IMR-90 (cell line): ENCODE measurements at regions not wholly inside any gene's neighbourhood (a gene's known extent, or its start where the extent isn't known, plus 50 kb on each side); places are given as distances from the start of the nearest gene placed in this dataset.

Experiments used
- ATAC-seq: fragments of 200-7000 bp; cut with Tn5 transposase; 2 replicates; pipeline ENCODE4 v1.9.1; 2020; ENCODE audit warnings: low read depth, mild to moderate bottlenecking, moderate library complexity
- BruUV-seq: library from RNA; stranded (reverse); fragments of 400-500 nt; replicated peaks from 2 replicates; lab custom pipeline; 2021; lab: Mats Ljungman, UMichigan
- CTCF ChIA-PET: fragments of 300-600 bp; formaldehyde crosslinking; extraction: SDS; loops from one replicate; lab custom pipeline; 2021; ENCODE audit warnings: antibody characterized with exemption; lab: Yijun Ruan, JAX
- POLR2A ChIA-PET: fragments of 300-600 bp; sonication (Branson Sonifier 250); formaldehyde crosslinking; loops from one replicate; lab custom pipeline; 2022; ENCODE audit warnings: antibody characterized with exemption; ENCODE audit not compliant: unreplicated experiment; lab: Charles Lee
- DNase-seq: peaks from one replicate; pipeline ENCODE4 v3.0.0; 2013
- H2AFZ ChIP-seq: replicated peaks from 2 replicates; pipeline ENCODE3; 2013; ENCODE audit warnings: low read length, mild to moderate bottlenecking; ENCODE audit not compliant: poor library complexity
- H2AK5ac ChIP-seq: 2 replicates; pipeline ENCODE4 v1.6.1; 2013; ENCODE audit warnings: low read depth, low read length, inconsistent platforms
- H2AK9ac ChIP-seq: replicated peaks from 2 replicates; pipeline ENCODE3; 2013; ENCODE audit warnings: mild to moderate bottlenecking, low read depth, low read length, moderate library complexity; ENCODE audit not compliant: poor library complexity
- H2BK120ac ChIP-seq: 2 replicates; pipeline ENCODE4 v1.6.1; 2013; ENCODE audit warnings: low read depth, low read length, inconsistent platforms
- H2BK15ac ChIP-seq: 3 replicates; pipeline ENCODE4 v1.6.1; 2013; ENCODE audit warnings: low read depth, low read length, inconsistent platforms
- H2BK20ac ChIP-seq: 2 replicates; pipeline ENCODE4 v1.6.1; 2013; ENCODE audit warnings: low read depth, mild to moderate bottlenecking, inconsistent platforms, low read length, moderate library complexity
- H2BK5ac ChIP-seq: 2 replicates; pipeline ENCODE4 v1.6.1; 2013; ENCODE audit warnings: mild to moderate bottlenecking, low read depth, low read length, inconsistent platforms; ENCODE audit not compliant: poor library complexity, severe bottlenecking
- H3K14ac ChIP-seq: replicated peaks from 2 replicates; pipeline ENCODE4 v1.6.1; 2013; ENCODE audit warnings: low read depth, low read length, inconsistent platforms
- H3K18ac ChIP-seq: 2 replicates; pipeline ENCODE4 v1.6.1; 2013; ENCODE audit warnings: low read depth, low read length, control low read depth
- H3K23ac ChIP-seq: 2 replicates; pipeline ENCODE4 v1.6.1; 2013; ENCODE audit warnings: low read depth, low read length, inconsistent platforms
- H3K27ac ChIP-seq: 2 replicates; pipeline ENCODE4 v1.5.1; 2013; ENCODE audit warnings: mild to moderate bottlenecking, control low read depth, low read length; ENCODE audit not compliant: insufficient read depth
- H3K27me3 ChIP-seq: 2 replicates; pipeline ENCODE4 v1.6.1; 2013; ENCODE audit warnings: low read length; ENCODE audit not compliant: control insufficient read depth, insufficient read depth
- H3K36me3 ChIP-seq: 2 replicates; pipeline ENCODE4 v1.6.1; 2013; ENCODE audit warnings: low read length, mixed read lengths; ENCODE audit not compliant: control insufficient read depth, insufficient read depth
- H3K4ac ChIP-seq: 2 replicates; pipeline ENCODE4 v1.6.1; 2013; ENCODE audit warnings: low read depth, low read length, inconsistent platforms
- H3K4me1 ChIP-seq: 2 replicates; pipeline ENCODE4 v1.6.1; 2013; ENCODE audit warnings: low read length, mixed read lengths; ENCODE audit not compliant: control insufficient read depth, insufficient read depth
- H3K4me2 ChIP-seq: 2 replicates; pipeline ENCODE4 v1.6.1; 2013; ENCODE audit warnings: low read depth, mild to moderate bottlenecking, control low read depth, low read length, moderate library complexity
- H3K4me3 ChIP-seq: 2 replicates; pipeline ENCODE4 v1.5.1; 2013; ENCODE audit warnings: low read depth, mild to moderate bottlenecking, control low read depth, low read length, moderate library complexity; ENCODE audit not compliant: insufficient read depth
- H3K56ac ChIP-seq: 2 replicates; pipeline ENCODE4 v1.6.1; 2013; ENCODE audit warnings: low read length, inconsistent platforms; ENCODE audit not compliant: insufficient read depth; ENCODE audit errors: extremely low read depth
- H3K79me1 ChIP-seq, 2 experiments: 2 replicates each; pipeline ENCODE4 v1.6.1; 2013; ENCODE audit warnings: low read length in 2 of 2, inconsistent platforms in 1 of 2, low read depth in 1 of 2
- H3K9ac ChIP-seq: 2 replicates; pipeline ENCODE4 v1.6.1; 2013; ENCODE audit warnings: low read depth, low read length, control low read depth
- H3K9me1 ChIP-seq: 2 replicates; pipeline ENCODE4 v1.6.1; 2013; ENCODE audit warnings: low read length, inconsistent platforms; ENCODE audit not compliant: insufficient read depth
- H3K9me3 ChIP-seq: 2 replicates; pipeline ENCODE4 v1.6.1; 2013; ENCODE audit warnings: low read length; ENCODE audit not compliant: control insufficient read depth, insufficient read depth
- H4K20me1 ChIP-seq: 2 replicates; pipeline ENCODE4 v1.6.1; 2013; ENCODE audit warnings: low read length, inconsistent platforms; ENCODE audit not compliant: insufficient read depth
- H4K5ac ChIP-seq: 2 replicates; pipeline ENCODE4 v1.6.1; 2013; ENCODE audit warnings: mild to moderate bottlenecking, low read depth, low read length, control low read depth
- H4K8ac ChIP-seq, 2 experiments: 2 replicates each; pipeline ENCODE4 v1.6.1; 2013; ENCODE audit warnings: low read depth in 2 of 2, low read length in 2 of 2, control low read depth in 1 of 2, inconsistent platforms in 1 of 2
- H4K91ac ChIP-seq: 2 replicates; pipeline ENCODE4 v1.6.1; 2013; ENCODE audit warnings: low read depth, low read length, inconsistent platforms; ENCODE audit not compliant: insufficient read depth
- BHLHE40 ChIP-seq: fragments of 150-350 bp; IDR thresholded peaks from 2 replicates; pipeline ENCODE4 v1.6.1; 2016; ENCODE audit warnings: mild to moderate bottlenecking, low read depth, low read length
- CEBPB ChIP-seq: IDR thresholded peaks from 2 replicates; pipeline ENCODE4 v1.6.1; 2012; ENCODE audit warnings: low read depth, low read length, improper control_type of control experiment
- FOS ChIP-seq: fragments of 150-350 bp; IDR thresholded peaks from 2 replicates; pipeline ENCODE4 v1.6.1; 2016; ENCODE audit warnings: low read depth, low read length
- MAFK ChIP-seq: IDR thresholded peaks from 2 replicates; pipeline ENCODE4 v1.6.1; 2012; ENCODE audit warnings: low read depth, low read length, improper control_type of control experiment
- MXI1 ChIP-seq: IDR thresholded peaks from 2 replicates; pipeline ENCODE4 v1.6.1; 2012; ENCODE audit warnings: low read depth, mild to moderate bottlenecking, low read length, moderate library complexity, borderline replicate concordance
- NFE2L2 ChIP-seq: fragments of 150-350 bp; IDR thresholded peaks from 2 replicates; pipeline ENCODE4 v1.6.1; 2016; ENCODE audit warnings: low read depth, mild to moderate bottlenecking, low read length
- POLR2A ChIP-seq: IDR thresholded peaks from 2 replicates; pipeline ENCODE4 v1.6.1; 2012; ENCODE audit warnings: mild to moderate bottlenecking, low read depth, low read length
- RAD21 ChIP-seq: IDR thresholded peaks from 2 replicates; pipeline ENCODE4 v1.6.1; 2012; ENCODE audit warnings: low read length, improper control_type of control experiment
- SMC3 ChIP-seq: fragments of 150-350 bp; IDR thresholded peaks from 2 replicates; pipeline ENCODE4 v1.6.1; 2016; ENCODE audit warnings: low read depth, mild to moderate bottlenecking, antibody characterized with exemption, low read length, moderate library complexity
- WGBS, 2 experiments: methylation state at CpG; one replicate each; pipeline versions ENCODE4 v1.1.5 to v1.1.7; 2013; ENCODE audit warnings: missing lambda C conversion rate in 2 of 2; ENCODE audit not compliant: insufficient read length in 1 of 2; ENCODE audit errors: extremely low coverage in 2 of 2; 5-methylcytosine and 5-hydroxymethylcytosine counted together
- dilution Hi-C: fragments of 300-500 bp; cut with HindIII; formaldehyde crosslinking; loops from one replicate; pipeline ENCODE4 v1.14.3; 2018; ENCODE audit warnings: low sequenced_read_pairs; ENCODE audit not compliant: unreplicated experiment
- in situ Hi-C: fragments of 300-500 bp; cut with MboI; formaldehyde crosslinking; loops from 3 replicates; pipeline ENCODE4 v1.14.3; 2019; ENCODE audit warnings: low sequenced_read_pairs, inconsistent platforms, mixed read lengths
- intact Hi-C: fragments of 100-400 bp; cut with micrococcal nuclease; formaldehyde crosslinking; loops from 2 replicates; pipeline ENCODE4 v1.10.0; 2022
- TF ChIP-seq, protein P1 (sequence below): fragments of 150-350 bp; IDR thresholded peaks from 2 replicates; pipeline ENCODE4 v1.6.1; 2016; ENCODE audit warnings: low read depth, mild to moderate bottlenecking, low read length, moderate library complexity, borderline replicate concordance
- TF ChIP-seq, protein P2 (sequence below): conservative IDR thresholded peaks from 2 replicates; pipeline ENCODE4 v1.5.1; 2012; ENCODE audit warnings: mild to moderate bottlenecking, low read depth, low read length, improper control_type of control experiment

- Histone ChIP-seq H2AK9ac (no peak overlapping the region), H3K9me3 (peaks cover 6% of the 10 kb centered on the region; the same call in 1 of the 2 replicates), H3K4me2 (no peak overlapping the region), H3K4me1 (no peaks in the 10 kb centered on the region), H3K79me1 (no peaks in the 10 kb centered on the region), H2BK15ac (no peak overlapping the region), H3K56ac (no peak overlapping the region), H3K36me3 (no peaks in the 10 kb centered on the region), H3K27me3 (no peaks in the 10 kb centered on the region), H2BK20ac (no peak overlapping the region), H3K18ac (no peak overlapping the region), H4K5ac (no peak overlapping the region), H3K4ac (no peak overlapping the region), H3K4me3 (no peak overlapping the region), H3K23ac (no peak overlapping the region), H2BK120ac (no peak overlapping the region), H3K27ac (no peak overlapping the region), H2AFZ (no peak overlapping the region), H4K91ac (no peak overlapping the region), H4K8ac (no peak overlapping the region), H3K14ac (no peak overlapping the region), H2BK5ac (no peak overlapping the region), H3K9ac (no peak overlapping the region), H2AK5ac (no peak overlapping the region), H3K9me1 (no peaks in the 10 kb centered on the region), H4K20me1 (no peaks in the 10 kb centered on the region)
- no peak for DNase-seq
- POLR2A ChIA-PET = no interaction called here
- BruUV-seq = no TSS peak
- intact Hi-C loops = loop anchor here (5.0 kb wide), 1 partner anchor 508 kb away; no protein-coding TSS in a partner anchor
- TF ChIP-seq MAFK = no peak
- no peak for TF ChIP-seq BHLHE40
- TF ChIP-seq RAD21 = no peak
- TF ChIP-seq, protein P1, sequence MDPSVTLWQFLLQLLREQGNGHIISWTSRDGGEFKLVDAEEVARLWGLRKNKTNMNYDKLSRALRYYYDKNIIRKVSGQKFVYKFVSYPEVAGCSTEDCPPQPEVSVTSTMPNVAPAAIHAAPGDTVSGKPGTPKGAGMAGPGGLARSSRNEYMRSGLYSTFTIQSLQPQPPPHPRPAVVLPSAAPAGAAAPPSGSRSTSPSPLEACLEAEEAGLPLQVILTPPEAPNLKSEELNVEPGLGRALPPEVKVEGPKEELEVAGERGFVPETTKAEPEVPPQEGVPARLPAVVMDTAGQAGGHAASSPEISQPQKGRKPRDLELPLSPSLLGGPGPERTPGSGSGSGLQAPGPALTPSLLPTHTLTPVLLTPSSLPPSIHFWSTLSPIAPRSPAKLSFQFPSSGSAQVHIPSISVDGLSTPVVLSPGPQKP = no peak
- no peak for TF ChIP-seq POLR2A
- TF ChIP-seq MXI1 = no peak
- no peak for TF ChIP-seq CEBPB
- no peak for TF ChIP-seq FOS
- no peak for TF ChIP-seq SMC3
- TF ChIP-seq, protein P2, sequence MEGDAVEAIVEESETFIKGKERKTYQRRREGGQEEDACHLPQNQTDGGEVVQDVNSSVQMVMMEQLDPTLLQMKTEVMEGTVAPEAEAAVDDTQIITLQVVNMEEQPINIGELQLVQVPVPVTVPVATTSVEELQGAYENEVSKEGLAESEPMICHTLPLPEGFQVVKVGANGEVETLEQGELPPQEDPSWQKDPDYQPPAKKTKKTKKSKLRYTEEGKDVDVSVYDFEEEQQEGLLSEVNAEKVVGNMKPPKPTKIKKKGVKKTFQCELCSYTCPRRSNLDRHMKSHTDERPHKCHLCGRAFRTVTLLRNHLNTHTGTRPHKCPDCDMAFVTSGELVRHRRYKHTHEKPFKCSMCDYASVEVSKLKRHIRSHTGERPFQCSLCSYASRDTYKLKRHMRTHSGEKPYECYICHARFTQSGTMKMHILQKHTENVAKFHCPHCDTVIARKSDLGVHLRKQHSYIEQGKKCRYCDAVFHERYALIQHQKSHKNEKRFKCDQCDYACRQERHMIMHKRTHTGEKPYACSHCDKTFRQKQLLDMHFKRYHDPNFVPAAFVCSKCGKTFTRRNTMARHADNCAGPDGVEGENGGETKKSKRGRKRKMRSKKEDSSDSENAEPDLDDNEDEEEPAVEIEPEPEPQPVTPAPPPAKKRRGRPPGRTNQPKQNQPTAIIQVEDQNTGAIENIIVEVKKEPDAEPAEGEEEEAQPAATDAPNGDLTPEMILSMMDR = no peak
- no peak for TF ChIP-seq NFE2L2
- no CpG with 5 or more reads among the region's 1 CpG for WGBS, 2 experiments
- dilution Hi-C loops = no loop called here
- in situ Hi-C loops = no loop called here
- ATAC-seq = no peak
- CTCF ChIA-PET = no interaction called here
Observed at GRCh38 chr11:42774567-42774966, 537.2 kb upstream of the API5 start.
